ENCODE measurements at regions not wholly inside any gene's neighbourhood (a gene's known extent, or its start where the extent isn't known, plus 50 kb on each side); places are given as distances from the start of the nearest gene placed in this dataset.

GRCh38 chr5:61965490-61965889 lies 340.5 kb upstream of the KIF2A start:
- TF ChIP-seq FOXA1 (IDR thresholded peaks at IDR 0.05) (no peak), HDGF (IDR thresholded peaks at IDR 0.05; ENCODE audit: borderline replicate concordance) (no peak), ELF4 (IDR thresholded peaks at IDR 0.05) (no peak), TARDBP (IDR thresholded peaks at IDR 0.05) (no peak), BHLHE40 (IDR thresholded peaks at IDR 0.05; ENCODE audit: borderline replicate concordance) (no peak), FOXM1 (IDR thresholded peaks at IDR 0.05; ENCODE audit: borderline replicate concordance) (no peak), SP1 (IDR thresholded peaks at IDR 0.05) (no peak), NFRKB (IDR thresholded peaks at IDR 0.05) (no peak), LEF1 (IDR thresholded peaks at IDR 0.05; ENCODE audit: borderline replicate concordance) (no peak), SUZ12 (IDR thresholded peaks at IDR 0.05) (no peak), ZNF384 (IDR thresholded peaks at IDR 0.05) (no peak), FOXK2 (IDR thresholded peaks at IDR 0.05) (no peak), PKNOX1 (IDR thresholded peaks at IDR 0.05) (no peak)
